Activated T-cell treated with anti-CD3 and anti-CD28 coated beads, Interleukin-2, amount 50 U/mL, for 72 hours (primary cell): ENCODE measurements at regions not wholly inside any gene's neighbourhood (a gene's known extent, or its start where the extent isn't known, plus 50 kb on each side); places are given as distances from the start of the nearest gene placed in this dataset.
A peak's percentile ranks its signal among the peaks of the same experiment; 100 is the strongest.
"Not testable (repeated sequence)": the region's sequence is repeated elsewhere in the genome, so short reads cannot be mapped to it uniquely, and the experiment has no call there.

Source experiments
- ATAC-seq, 2 donors: fragments of 150-1000 bp; cut with Tn5 transposase; replicated peaks in 1 of 2; 2 replicates each; pipeline ENCODE4 v1.10.0; 2021; ENCODE audit warnings: moderate library complexity in 2 of 2, mild to moderate bottlenecking in 1 of 2
- DNase-seq, 2 donors: peaks; one replicate each; pipeline ENCODE4 v3.0.0; 2021 to 2022; ENCODE audit warnings: mixed read lengths in 1 of 2
- H3K27ac Mint-ChIP-seq: one replicate; pipeline ENCODE4 v1.8.0; 2022; ENCODE audit warnings: mild to moderate bottlenecking, moderate library complexity, mixed read lengths
- H3K27me3 Mint-ChIP-seq: one replicate; pipeline ENCODE4 v1.8.0; 2022; ENCODE audit warnings: low read depth, mixed read lengths
- H3K36me3 Mint-ChIP-seq, 2 donors: one replicate each; pipeline ENCODE4 v1.8.0; 2022; ENCODE audit warnings: mixed read lengths in 2 of 2, mild to moderate bottlenecking in 1 of 2; ENCODE audit not compliant: insufficient read depth in 2 of 2
- H3K4me1 Mint-ChIP-seq: one replicate; pipeline ENCODE4 v1.8.0; 2022; ENCODE audit warnings: low read depth, mixed read lengths
- H3K4me3 Mint-ChIP-seq, 2 donors: one replicate each; pipeline ENCODE4 v1.8.0; 2022; ENCODE audit warnings: mild to moderate bottlenecking in 2 of 2, mixed read lengths in 2 of 2, moderate library complexity in 2 of 2
- H3K9me3 Mint-ChIP-seq, 2 donors: one replicate each; pipeline ENCODE4 v1.8.0; 2022; ENCODE audit warnings: mixed read lengths in 2 of 2

DNA sequence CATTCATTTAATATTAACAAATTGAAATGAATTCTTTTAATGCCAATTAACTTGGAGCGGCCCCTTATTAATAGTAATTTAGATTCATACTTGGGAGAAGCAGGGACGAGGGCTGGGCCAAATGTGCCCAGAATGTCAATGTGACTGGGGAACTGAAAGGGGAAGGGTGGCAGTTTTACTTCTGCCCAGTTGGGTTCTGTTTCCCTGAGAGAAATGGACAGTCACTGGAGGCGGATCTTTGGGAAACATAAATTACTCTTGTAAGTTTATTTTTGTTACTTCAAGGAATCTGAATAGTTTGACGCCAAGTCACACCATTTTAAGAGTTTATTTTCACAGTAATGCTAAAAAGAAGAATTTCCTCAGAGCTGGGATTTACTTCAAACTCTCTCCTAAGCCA is 432.1 kb downstream of the CNTNAP3B start:
- H3K4me1 Mint-ChIP-seq, DNase-seq, H3K27me3 Mint-ChIP-seq, H3K4me3 Mint-ChIP-seq, H3K9me3 Mint-ChIP-seq, H3K36me3 Mint-ChIP-seq, H3K27ac Mint-ChIP-seq, ATAC-seq: not testable (repeated sequence)

- not testable (repeated sequence) for H3K36me3 Mint-ChIP-seq, H3K27ac Mint-ChIP-seq, H3K9me3 Mint-ChIP-seq, H3K27me3 Mint-ChIP-seq, DNase-seq, H3K4me3 Mint-ChIP-seq, H3K4me1 Mint-ChIP-seq, ATAC-seq
Observed at GRCh38 chr9:41679312-41679711, 449.9 kb downstream of the CNTNAP3B start.

- DNase-seq, ATAC-seq, H3K27me3 Mint-ChIP-seq, H3K4me3 Mint-ChIP-seq, H3K36me3 Mint-ChIP-seq, H3K9me3 Mint-ChIP-seq, H3K27ac Mint-ChIP-seq, H3K4me1 Mint-ChIP-seq: not testable (repeated sequence)
Observed at GRCh38 chr9:41663497-41664036, 465.7 kb downstream of the CNTNAP3B start.

DNA sequence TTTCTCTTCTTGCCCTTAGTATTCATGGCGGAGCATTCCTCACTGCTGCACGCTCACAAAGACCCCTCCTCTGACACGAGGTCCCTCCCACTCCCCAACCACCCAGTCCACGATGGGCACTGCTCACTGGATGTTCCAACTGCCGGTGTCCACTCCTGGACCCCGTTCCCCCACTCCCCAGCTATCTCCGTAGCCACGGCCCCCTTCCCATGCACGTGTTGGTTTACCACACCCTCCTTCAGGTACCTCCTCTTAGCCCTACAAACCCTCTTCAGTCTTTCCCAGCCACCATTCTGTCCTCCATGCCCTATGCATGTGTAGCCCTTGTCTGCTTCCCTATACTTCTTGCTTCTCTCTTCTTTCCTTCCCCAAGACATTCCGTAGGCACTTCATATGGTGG is 469.6 kb upstream of the ZNG1F start:
- ATAC-seq, H3K36me3 Mint-ChIP-seq, DNase-seq, H3K27me3 Mint-ChIP-seq, H3K9me3 Mint-ChIP-seq, H3K27ac Mint-ChIP-seq, H3K4me1 Mint-ChIP-seq, H3K4me3 Mint-ChIP-seq: not testable (repeated sequence)

GRCh38 chr9:41658116-41658515 is 469.0 kb upstream of the ZNG1F start:
- not testable (repeated sequence) for H3K27ac Mint-ChIP-seq, H3K36me3 Mint-ChIP-seq, ATAC-seq, H3K4me3 Mint-ChIP-seq, H3K27me3 Mint-ChIP-seq, H3K4me1 Mint-ChIP-seq, H3K9me3 Mint-ChIP-seq, DNase-seq

DNA sequence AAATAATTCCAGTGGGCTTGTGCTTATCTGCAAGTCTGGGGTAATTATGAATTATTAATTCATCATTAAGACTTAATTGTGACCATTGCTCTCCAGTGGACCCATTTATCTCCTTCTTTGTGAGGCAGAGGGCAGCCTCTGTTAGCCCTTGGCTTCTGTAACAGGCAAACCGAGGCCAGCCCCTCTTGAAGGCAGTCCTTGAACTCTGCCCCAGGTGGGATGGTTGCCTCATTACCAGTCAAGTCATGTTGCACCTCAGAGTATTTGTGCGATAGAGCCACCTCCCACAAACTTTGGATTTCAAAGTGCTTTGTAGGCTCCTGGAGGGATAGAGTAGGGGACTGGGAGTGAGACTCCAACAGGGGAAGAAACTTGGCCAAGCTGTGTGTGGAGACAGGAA is 468.0 kb upstream of the ZNG1F start:
- not testable (repeated sequence) for H3K9me3 Mint-ChIP-seq, H3K36me3 Mint-ChIP-seq, H3K4me3 Mint-ChIP-seq, H3K27ac Mint-ChIP-seq, ATAC-seq, DNase-seq, H3K27me3 Mint-ChIP-seq, H3K4me1 Mint-ChIP-seq

DNA sequence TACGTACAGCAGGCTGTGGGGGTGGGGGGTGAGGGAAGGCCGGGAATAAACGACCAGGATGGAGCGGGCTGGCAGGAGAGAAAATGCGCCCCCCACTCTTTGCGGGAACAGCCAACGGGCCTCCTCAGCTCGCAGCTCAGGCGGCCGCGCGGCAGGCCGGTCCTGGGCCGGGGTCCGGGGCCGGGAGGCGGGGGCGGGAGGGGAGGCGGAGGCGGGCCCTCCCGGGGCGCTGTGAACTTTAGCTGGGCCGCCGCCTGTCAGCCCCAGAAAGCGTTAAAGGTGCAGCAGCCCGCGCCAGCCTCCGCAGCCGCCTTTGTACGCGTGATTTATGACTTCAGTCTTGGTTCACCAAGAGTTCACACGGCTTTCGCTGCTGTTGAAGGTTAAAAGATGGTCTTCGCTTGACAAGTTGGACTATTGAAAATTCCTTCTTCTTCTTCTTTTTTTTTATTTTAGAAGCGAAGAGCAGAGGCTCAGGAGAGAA is 466.0 kb upstream of the ZNG1F start:
- H3K27ac Mint-ChIP-seq, ATAC-seq, H3K4me1 Mint-ChIP-seq, H3K27me3 Mint-ChIP-seq, H3K9me3 Mint-ChIP-seq, H3K36me3 Mint-ChIP-seq: not testable (repeated sequence)
- DNase-seq = peak in 1 of 2 donors; percentile 25
- H3K4me3 Mint-ChIP-seq = peak overlapping the region in 1 of 2 donors; percentile 43

GRCh38 chr9:41654349-41654748 is 465.2 kb upstream of the ZNG1F start:
- H3K4me1 Mint-ChIP-seq, H3K36me3 Mint-ChIP-seq, H3K27me3 Mint-ChIP-seq, ATAC-seq, H3K27ac Mint-ChIP-seq, DNase-seq, H3K9me3 Mint-ChIP-seq: not testable (repeated sequence)
- peak overlapping the region; percentile 40 to 60 for H3K4me3 Mint-ChIP-seq

- H3K4me3 Mint-ChIP-seq = peak overlapping the region; percentile 60 to 65
- ATAC-seq, H3K27ac Mint-ChIP-seq, H3K9me3 Mint-ChIP-seq, DNase-seq, H3K36me3 Mint-ChIP-seq, H3K27me3 Mint-ChIP-seq, H3K4me1 Mint-ChIP-seq: not testable (repeated sequence)
Observed at GRCh38 chr9:41653560-41654340, 464.6 kb upstream of the ZNG1F start.

DNA sequence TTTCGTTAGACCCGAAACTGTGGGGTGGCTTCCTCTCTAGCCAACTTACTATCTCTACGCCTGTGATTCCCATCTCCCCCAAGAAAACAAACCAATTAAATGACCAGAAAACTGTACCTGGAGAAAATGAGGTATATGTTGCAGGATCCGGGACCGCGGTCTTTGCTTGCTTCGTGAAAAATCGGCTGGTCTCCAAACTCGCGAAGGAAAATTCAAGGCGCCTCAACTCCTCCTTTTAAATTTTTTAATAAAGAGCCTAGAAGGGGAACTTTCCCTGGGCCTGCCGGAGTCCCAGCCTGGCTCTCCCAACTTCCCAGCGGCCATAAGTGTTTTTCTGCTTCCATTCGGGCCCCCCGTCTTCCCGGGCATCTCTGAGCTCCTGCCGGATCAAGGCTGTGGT is 463.7 kb upstream of the ZNG1F start:
- H3K27me3 Mint-ChIP-seq, H3K27ac Mint-ChIP-seq, H3K36me3 Mint-ChIP-seq, H3K9me3 Mint-ChIP-seq, ATAC-seq, H3K4me1 Mint-ChIP-seq, DNase-seq, H3K4me3 Mint-ChIP-seq: not testable (repeated sequence)

DNA sequence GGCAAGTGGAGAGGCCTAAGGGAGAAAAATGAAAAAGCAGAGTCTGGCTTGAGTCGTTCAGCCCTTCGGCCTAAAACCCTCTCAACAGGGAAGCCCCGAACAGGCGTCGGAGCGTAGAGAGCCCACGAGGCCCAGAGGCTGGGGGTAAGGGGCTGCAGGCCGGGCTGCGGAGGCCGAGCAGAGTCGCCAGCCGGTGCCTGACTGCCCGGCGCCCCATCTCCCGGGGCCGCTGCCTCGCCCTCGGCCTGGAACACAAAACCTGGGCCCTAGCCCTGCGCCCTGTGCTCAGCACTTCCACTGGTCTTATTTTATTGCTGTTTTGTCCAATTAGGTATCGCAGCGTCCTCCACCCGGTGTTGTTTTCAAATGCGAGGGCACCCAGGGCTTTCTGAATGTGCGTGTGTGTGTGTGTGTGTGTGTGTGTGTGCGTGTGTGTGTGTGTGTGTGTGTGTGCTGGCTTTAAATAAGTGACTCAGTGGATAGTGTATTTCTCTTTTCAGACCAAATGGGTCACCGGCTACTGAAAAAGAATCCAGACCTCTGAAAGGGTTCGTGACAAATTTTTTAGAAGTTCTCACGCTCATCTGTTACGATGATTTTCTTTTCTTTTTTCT is 463.1 kb upstream of the ZNG1F start:
- H3K4me1 Mint-ChIP-seq, H3K36me3 Mint-ChIP-seq, H3K9me3 Mint-ChIP-seq, ATAC-seq, DNase-seq, H3K27me3 Mint-ChIP-seq, H3K27ac Mint-ChIP-seq, H3K4me3 Mint-ChIP-seq: not testable (repeated sequence)

GRCh38 chr9:41650086-41650485 is 461.0 kb upstream of the ZNG1F start:
- H3K27me3 Mint-ChIP-seq, ATAC-seq, H3K9me3 Mint-ChIP-seq, H3K4me3 Mint-ChIP-seq, DNase-seq, H3K36me3 Mint-ChIP-seq, H3K27ac Mint-ChIP-seq, H3K4me1 Mint-ChIP-seq: not testable (repeated sequence)

GRCh38 chr9:41648564-41648963 is 459.4 kb upstream of the ZNG1F start:
- DNase-seq = peak; percentile 22 to 35
- H3K36me3 Mint-ChIP-seq, H3K4me1 Mint-ChIP-seq, H3K27me3 Mint-ChIP-seq, ATAC-seq, H3K9me3 Mint-ChIP-seq, H3K27ac Mint-ChIP-seq: not testable (repeated sequence)
- peak overlapping the region; percentile 22 to 36 for H3K4me3 Mint-ChIP-seq
